Mesenchymal stem cell (in vitro differentiated cells and primary cell): ENCODE measurements at regions not wholly inside any gene's neighbourhood (a gene's known extent, or its start where the extent isn't known, plus 50 kb on each side); places are given as distances from the start of the nearest gene placed in this dataset.

ENCODE experiments used
- DNase-seq: peaks from one replicate; pipeline ENCODE4 v3.0.0-alpha.2; 2013
- H2AFZ ChIP-seq: one replicate; pipeline ENCODE4 v1.6.1; 2013; ENCODE audit warnings: low read depth, mild to moderate bottlenecking, control low read depth, inconsistent platforms, low read length, moderate library complexity
- H2AK5ac ChIP-seq: 2 replicates; pipeline ENCODE4 v1.6.1; 2013; ENCODE audit warnings: low read length, moderate library complexity, mild to moderate bottlenecking, inconsistent platforms; ENCODE audit not compliant: severe bottlenecking
- H2BK120ac ChIP-seq: one replicate; pipeline ENCODE4 v1.6.1; 2013; ENCODE audit warnings: low read depth, mild to moderate bottlenecking, inconsistent platforms, low read length, moderate library complexity
- H2BK12ac ChIP-seq, 2 experiments: one replicate each; pipeline ENCODE4 v1.6.1; 2013; ENCODE audit warnings: inconsistent platforms in 2 of 2, low read length in 2 of 2, mild to moderate bottlenecking in 2 of 2, moderate library complexity in 2 of 2, control low read depth in 1 of 2
- H2BK15ac ChIP-seq: one replicate; pipeline ENCODE4 v1.6.1; 2013; ENCODE audit warnings: mild to moderate bottlenecking, low read depth, inconsistent platforms; ENCODE audit not compliant: poor library complexity, severe bottlenecking
- H2BK5ac ChIP-seq: 2 replicates; pipeline ENCODE4 v1.6.1; 2013; ENCODE audit warnings: low read depth, mild to moderate bottlenecking, low read length, control low read depth, inconsistent platforms; ENCODE audit not compliant: poor library complexity, severe bottlenecking
- H3K14ac ChIP-seq, 2 experiments: one replicate each; pipeline ENCODE4 v1.6.1; 2013; ENCODE audit warnings: inconsistent platforms in 2 of 2, low read length in 2 of 2, control low read depth in 1 of 2, mild to moderate bottlenecking in 1 of 2, moderate library complexity in 1 of 2
- H3K18ac ChIP-seq, 2 experiments: one replicate each; pipeline ENCODE4 v1.6.1; 2013; ENCODE audit warnings: inconsistent platforms in 2 of 2, low read length in 2 of 2, control low read depth in 1 of 2, low read depth in 1 of 2, mild to moderate bottlenecking in 1 of 2
- H3K23ac ChIP-seq, 2 experiments: one replicate each; pipeline ENCODE4 v1.6.1; 2013; ENCODE audit warnings: inconsistent platforms in 2 of 2, low read length in 2 of 2, mild to moderate bottlenecking in 2 of 2, moderate library complexity in 2 of 2, control low read depth in 1 of 2
- H3K27ac ChIP-seq: 2 replicates; pipeline ENCODE4 v1.5.1; 2013; ENCODE audit warnings: mild to moderate bottlenecking, moderate library complexity, low read length, control low read depth, inconsistent platforms; ENCODE audit not compliant: poor library complexity, severe bottlenecking
- H3K27me3 ChIP-seq, 2 experiments: 2 replicates each; pipeline versions ENCODE4 v1.6.1 to v1.7.0; 2013; ENCODE audit warnings: low read length in 2 of 2, mild to moderate bottlenecking in 2 of 2, moderate library complexity in 2 of 2, control low read depth in 1 of 2, inconsistent platforms in 1 of 2; ENCODE audit not compliant: control insufficient read depth in 1 of 2, insufficient read depth in 1 of 2
- H3K36me3 ChIP-seq, 2 experiments: 2 replicates each; pipeline versions ENCODE4 v1.6.1 to v1.7.0; 2013; ENCODE audit warnings: low read length in 2 of 2, control low read depth in 1 of 2, inconsistent platforms in 1 of 2, low read depth in 1 of 2, mild to moderate bottlenecking in 1 of 2; ENCODE audit not compliant: insufficient read depth in 2 of 2, control insufficient read depth in 1 of 2
- H3K4ac ChIP-seq, 2 experiments: one replicate each; pipeline ENCODE4 v1.6.1; 2013; ENCODE audit warnings: inconsistent platforms in 2 of 2, low read length in 2 of 2, mild to moderate bottlenecking in 2 of 2, moderate library complexity in 2 of 2, control low read depth in 1 of 2, low read depth in 1 of 2
- H3K4me1 ChIP-seq: 2 replicates; pipeline ENCODE4 v1.6.1; 2013; ENCODE audit warnings: low read depth, low read length, control low read depth; ENCODE audit not compliant: control insufficient read depth, insufficient read depth
- H3K4me2 ChIP-seq: 2 replicates; pipeline ENCODE4 v1.6.1; 2013; ENCODE audit warnings: low read length, mild to moderate bottlenecking, inconsistent platforms; ENCODE audit not compliant: poor library complexity, severe bottlenecking
- H3K4me3 ChIP-seq, 2 experiments: 2 replicates each; pipeline versions ENCODE4 v1.5.1 to v1.7.0; 2013; ENCODE audit warnings: low read length in 2 of 2, mild to moderate bottlenecking in 2 of 2, control low read depth in 1 of 2, low read depth in 1 of 2; ENCODE audit not compliant: insufficient read depth in 1 of 2
- H3K79me1 ChIP-seq: replicated peaks from 2 replicates; pipeline ENCODE4 v1.6.1; 2013; ENCODE audit warnings: mild to moderate bottlenecking, control low read depth, low read length, inconsistent platforms; ENCODE audit not compliant: poor library complexity, severe bottlenecking
- H3K9ac ChIP-seq: 2 replicates; pipeline ENCODE4 v1.7.0; 2013; ENCODE audit warnings: mild to moderate bottlenecking, low read length, moderate library complexity
- H3K9me3 ChIP-seq: 2 replicates; pipeline ENCODE4 v1.7.0; 2013; ENCODE audit warnings: mild to moderate bottlenecking, low read length; ENCODE audit not compliant: control insufficient read depth
- H4K8ac ChIP-seq: one replicate; pipeline ENCODE4 v1.6.1; 2013; ENCODE audit warnings: inconsistent platforms, mild to moderate bottlenecking, low read length, moderate library complexity
- H4K91ac ChIP-seq: one replicate; pipeline ENCODE4 v1.6.1; 2013; ENCODE audit warnings: mild to moderate bottlenecking, low read length, inconsistent platforms
- WGBS: methylation state at CpG from one replicate; pipeline ENCODE4 v1.1.7; 2013; ENCODE audit warnings: mixed read lengths; 5-methylcytosine and 5-hydroxymethylcytosine counted together

DNA sequence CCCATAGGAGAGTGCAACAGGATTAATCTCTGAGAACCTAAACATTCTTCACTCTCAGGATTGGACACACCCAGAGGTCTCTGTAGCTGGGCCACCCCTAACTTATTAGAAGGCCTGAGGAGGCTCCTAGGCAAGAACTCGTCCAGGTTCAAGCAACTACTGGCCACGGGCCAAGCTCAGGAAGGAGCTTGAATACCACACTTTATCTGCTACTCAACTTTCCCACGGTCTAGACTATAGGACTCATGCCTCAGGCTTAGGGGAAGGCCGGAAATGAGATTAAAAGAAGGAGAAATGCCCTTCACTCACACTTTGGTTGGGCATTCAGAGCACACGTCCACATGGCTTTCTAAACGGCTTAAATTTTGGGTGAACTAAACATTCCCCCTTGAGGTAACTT is 142.8 kb upstream of the PHYHIPL start:
- no peak overlapping the region for H2BK120ac ChIP-seq
- no peak overlapping the region for H2BK5ac ChIP-seq
- H4K91ac ChIP-seq: no peak overlapping the region
- no peak overlapping the region for H3K14ac ChIP-seq
- no peak overlapping the region for H3K9ac ChIP-seq
- no peak overlapping the region for H4K8ac ChIP-seq
- H3K18ac ChIP-seq: no peak overlapping the region
- no peak overlapping the region for H2BK12ac ChIP-seq
- no peaks in the 10 kb centered on the region for H3K36me3 ChIP-seq
- H3K27me3 ChIP-seq: no peaks in the 10 kb centered on the region
- H3K79me1 ChIP-seq: no peaks in the 10 kb centered on the region
- H3K4me2 ChIP-seq: no peak overlapping the region
- H2AK5ac ChIP-seq: no peak overlapping the region
- H3K4me3 ChIP-seq: no peak overlapping the region
- no peaks in the 10 kb centered on the region for H3K4me1 ChIP-seq
- no peak overlapping the region for H3K27ac ChIP-seq
- 77% methylated on average over 6 of the region's 6 CpGs for WGBS
- H2BK15ac ChIP-seq: no peak overlapping the region
- no peak overlapping the region for H3K4ac ChIP-seq
- no peak overlapping the region for H3K23ac ChIP-seq
- H2AFZ ChIP-seq: no peak overlapping the region
- no peak for DNase-seq
- H3K9me3 ChIP-seq: no peaks in the 10 kb centered on the region

DNA sequence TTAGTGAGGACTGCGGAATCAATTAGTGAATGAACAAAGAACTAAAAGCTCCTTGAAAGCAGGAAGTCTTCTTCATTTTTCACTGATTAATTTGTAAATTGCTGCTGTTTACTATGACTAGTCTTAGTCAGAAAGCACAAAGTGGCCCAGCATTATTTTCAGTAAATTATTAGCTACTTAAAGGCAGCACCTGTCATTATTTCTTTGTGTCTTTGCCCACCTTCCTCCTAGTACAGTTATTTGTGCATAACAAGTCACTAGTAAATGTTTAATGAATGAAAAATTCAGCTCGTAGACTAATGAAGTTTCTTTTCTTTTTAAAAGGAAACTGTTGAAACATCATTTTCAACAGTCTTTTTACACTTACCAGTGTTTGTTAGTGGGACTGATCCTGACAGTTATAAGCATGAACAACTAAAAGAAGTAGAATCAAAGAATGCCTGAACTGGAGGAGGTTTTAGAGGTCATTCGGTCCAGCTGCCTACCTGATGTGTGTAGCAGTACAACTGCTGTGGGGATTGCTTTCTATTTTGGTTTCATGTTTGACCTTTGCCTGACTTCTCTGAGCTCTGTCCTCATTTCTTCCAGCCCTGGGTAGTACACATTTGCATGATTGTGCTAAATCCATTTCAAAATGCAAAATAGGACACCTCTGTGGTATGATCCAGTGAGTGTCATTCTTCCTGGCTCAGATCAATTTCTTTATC is 140.0 kb upstream of the PHYHIPL start:
- H3K79me1 ChIP-seq: no peaks in the 10 kb centered on the region
- H4K91ac ChIP-seq: no peak overlapping the region
- no peak overlapping the region for H3K14ac ChIP-seq
- no peak overlapping the region for H3K9ac ChIP-seq
- no peak overlapping the region for H3K4me2 ChIP-seq
- H2BK120ac ChIP-seq: no peak overlapping the region
- no peak overlapping the region for H3K27ac ChIP-seq
- H3K23ac ChIP-seq: no peak overlapping the region
- no peaks in the 10 kb centered on the region for H3K36me3 ChIP-seq
- H2AK5ac ChIP-seq: no peak overlapping the region
- no peak overlapping the region for H2BK12ac ChIP-seq
- 67% methylated on average over 1 of the region's 3 CpGs for WGBS
- no peak overlapping the region for H2BK15ac ChIP-seq
- H3K9me3 ChIP-seq: no peaks in the 10 kb centered on the region
- no peak overlapping the region for H3K4me3 ChIP-seq
- no peaks in the 10 kb centered on the region for H3K4me1 ChIP-seq
- DNase-seq: no peak
- no peak overlapping the region for H2BK5ac ChIP-seq
- H3K27me3 ChIP-seq: no peaks in the 10 kb centered on the region
- H3K4ac ChIP-seq: no peak overlapping the region
- H2AFZ ChIP-seq: no peak overlapping the region
- no peak overlapping the region for H4K8ac ChIP-seq
- H3K18ac ChIP-seq: no peak overlapping the region

DNA sequence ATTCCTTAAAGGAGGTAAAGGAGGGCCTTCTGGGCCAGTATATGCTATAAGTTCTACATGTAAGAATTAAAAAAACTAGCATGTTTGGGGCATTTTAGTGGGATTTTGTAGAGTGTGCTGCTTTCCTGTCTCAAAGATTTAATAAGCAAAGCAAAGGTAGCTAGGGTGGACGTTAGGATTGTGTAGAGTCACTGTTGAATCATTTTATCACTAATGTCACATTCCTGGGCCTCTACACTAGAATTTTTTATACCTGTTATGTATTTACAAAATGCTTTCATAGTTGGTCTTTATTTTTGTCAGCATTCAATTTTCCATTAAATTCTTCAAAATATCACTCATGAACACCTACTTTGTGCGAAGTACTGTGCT is 139.4 kb upstream of the PHYHIPL start:
- 81% methylated on average over 1 of the region's 2 CpGs for WGBS
- no peak overlapping the region for H2AFZ ChIP-seq

DNA sequence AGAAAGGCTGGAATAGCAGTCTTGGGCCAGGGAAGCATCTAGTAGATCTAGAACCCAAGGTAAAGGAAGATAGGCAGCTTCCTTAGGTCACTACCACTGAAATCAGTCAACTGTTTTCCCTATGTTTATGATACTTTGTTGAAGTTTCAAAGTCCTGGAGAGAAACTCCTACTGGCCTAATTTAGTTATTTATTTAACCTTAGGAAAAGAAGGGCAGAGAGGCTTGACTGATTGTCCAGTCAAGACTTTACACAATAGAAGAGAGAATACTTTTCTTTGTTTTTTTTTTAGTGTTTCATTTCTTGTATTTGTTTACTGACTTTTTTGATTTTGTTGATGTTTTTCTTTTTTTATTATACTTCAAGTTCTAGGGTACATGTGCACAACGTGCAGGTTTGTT is 138.9 kb upstream of the PHYHIPL start:
- no peak overlapping the region for H2BK120ac ChIP-seq
- H4K8ac ChIP-seq: no peak overlapping the region
- no peaks in the 10 kb centered on the region for H3K27me3 ChIP-seq
- no peaks in the 10 kb centered on the region for H3K79me1 ChIP-seq
- no peak overlapping the region for H3K27ac ChIP-seq
- H3K9me3 ChIP-seq: no peaks in the 10 kb centered on the region
- no peak overlapping the region for H3K9ac ChIP-seq
- DNase-seq: no peak
- no peak overlapping the region for H2AFZ ChIP-seq
- H2BK5ac ChIP-seq: no peak overlapping the region
- no peak overlapping the region for H3K14ac ChIP-seq
- no peak overlapping the region for H3K23ac ChIP-seq
- H2BK12ac ChIP-seq: no peak overlapping the region
- no peak overlapping the region for H2BK15ac ChIP-seq
- H3K4me1 ChIP-seq: no peaks in the 10 kb centered on the region
- H2AK5ac ChIP-seq: no peak overlapping the region
- no peak overlapping the region for H4K91ac ChIP-seq
- no peak overlapping the region for H3K4me3 ChIP-seq
- no peak overlapping the region for H3K4me2 ChIP-seq
- no peaks in the 10 kb centered on the region for H3K36me3 ChIP-seq
- WGBS: 100% methylated on average over 1 of the region's 1 CpG
- no peak overlapping the region for H3K18ac ChIP-seq
- no peak overlapping the region for H3K4ac ChIP-seq

More for the DNA sequence above, 139.4 kb upstream of the PHYHIPL start:
- no peaks in the 10 kb centered on the region for H3K36me3 ChIP-seq
- H3K9me3 ChIP-seq: no peaks in the 10 kb centered on the region
- H2AK5ac ChIP-seq: no peak overlapping the region
- H3K27ac ChIP-seq: no peak overlapping the region
- H2BK12ac ChIP-seq: no peak overlapping the region
- no peaks in the 10 kb centered on the region for H3K79me1 ChIP-seq
- H3K14ac ChIP-seq: no peak overlapping the region
- H2BK5ac ChIP-seq: no peak overlapping the region
- no peak overlapping the region for H3K18ac ChIP-seq
- H3K4me1 ChIP-seq: no peaks in the 10 kb centered on the region
- H2BK120ac ChIP-seq: no peak overlapping the region
- H4K8ac ChIP-seq: no peak overlapping the region
- H3K4me2 ChIP-seq: no peak overlapping the region
- no peak overlapping the region for H3K23ac ChIP-seq
- no peak overlapping the region for H3K4ac ChIP-seq
- H4K91ac ChIP-seq: no peak overlapping the region
- H3K9ac ChIP-seq: no peak overlapping the region
- H3K4me3 ChIP-seq: no peak overlapping the region
- H2BK15ac ChIP-seq: no peak overlapping the region
- H3K27me3 ChIP-seq: no peaks in the 10 kb centered on the region
- no peak for DNase-seq
